ENCODE measurements at regions not wholly inside any gene's neighbourhood (a gene's known extent, or its start where the extent isn't known, plus 50 kb on each side); places are given as distances from the start of the nearest gene placed in this dataset.
A peak's percentile ranks its signal among the peaks of the same experiment; 100 is the strongest.

DNA sequence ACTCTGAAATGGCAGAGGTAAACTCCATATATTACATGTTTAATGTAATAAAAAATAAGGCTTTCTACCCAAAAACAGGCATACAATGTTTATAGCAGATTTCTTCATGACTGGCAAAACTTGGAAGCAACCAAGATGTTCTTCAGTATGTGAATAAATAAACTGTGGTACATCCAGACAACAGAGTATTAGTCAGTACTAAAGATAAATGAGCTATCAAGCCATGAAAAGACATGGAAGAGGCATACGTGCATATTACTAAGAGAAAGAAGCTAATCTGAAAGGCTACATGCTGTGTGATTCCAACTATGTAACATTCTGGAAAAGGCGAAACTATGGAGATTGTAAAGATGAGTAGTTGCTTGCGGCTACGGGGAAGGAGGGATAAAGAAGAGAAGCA is 97.4 kb downstream of the OSR1 start:
- DNase-seq (ENCODE audit: low read depth), result no peak
- H3K4me3 ChIP-seq (replicated peaks; ENCODE audit: low read depth, low read length), result no peak overlapping the region
- TF ChIP-seq, protein P1, sequence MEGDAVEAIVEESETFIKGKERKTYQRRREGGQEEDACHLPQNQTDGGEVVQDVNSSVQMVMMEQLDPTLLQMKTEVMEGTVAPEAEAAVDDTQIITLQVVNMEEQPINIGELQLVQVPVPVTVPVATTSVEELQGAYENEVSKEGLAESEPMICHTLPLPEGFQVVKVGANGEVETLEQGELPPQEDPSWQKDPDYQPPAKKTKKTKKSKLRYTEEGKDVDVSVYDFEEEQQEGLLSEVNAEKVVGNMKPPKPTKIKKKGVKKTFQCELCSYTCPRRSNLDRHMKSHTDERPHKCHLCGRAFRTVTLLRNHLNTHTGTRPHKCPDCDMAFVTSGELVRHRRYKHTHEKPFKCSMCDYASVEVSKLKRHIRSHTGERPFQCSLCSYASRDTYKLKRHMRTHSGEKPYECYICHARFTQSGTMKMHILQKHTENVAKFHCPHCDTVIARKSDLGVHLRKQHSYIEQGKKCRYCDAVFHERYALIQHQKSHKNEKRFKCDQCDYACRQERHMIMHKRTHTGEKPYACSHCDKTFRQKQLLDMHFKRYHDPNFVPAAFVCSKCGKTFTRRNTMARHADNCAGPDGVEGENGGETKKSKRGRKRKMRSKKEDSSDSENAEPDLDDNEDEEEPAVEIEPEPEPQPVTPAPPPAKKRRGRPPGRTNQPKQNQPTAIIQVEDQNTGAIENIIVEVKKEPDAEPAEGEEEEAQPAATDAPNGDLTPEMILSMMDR (IDR thresholded peaks at IDR 0.05; ENCODE audit: low read length, missing control alignments), result no peak

DNA sequence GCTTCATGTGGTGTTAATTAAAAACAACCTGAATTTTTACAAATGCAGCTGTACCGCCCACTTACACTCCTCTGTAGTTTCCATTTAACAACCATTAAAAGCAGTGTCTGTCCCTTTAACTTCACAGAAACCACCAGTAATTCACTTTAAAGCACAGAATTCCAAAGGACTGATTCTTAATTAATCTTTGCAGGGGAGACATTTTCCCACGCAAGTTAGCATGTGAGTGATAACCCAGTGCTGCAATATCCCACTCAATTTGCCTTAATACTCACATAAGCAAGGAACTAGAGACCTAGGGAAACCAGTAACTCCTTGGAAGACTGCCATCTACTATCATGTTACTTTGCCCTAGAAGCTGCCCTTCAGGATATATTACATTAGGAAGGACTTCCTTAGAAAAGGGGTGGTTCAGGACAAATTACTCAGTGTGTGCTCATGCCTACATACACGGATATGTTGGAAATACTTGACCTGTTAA is 102.3 kb downstream of the OSR1 start:
- TF ChIP-seq, protein P1 (IDR thresholded peaks at IDR 0.05; ENCODE audit: low read length, missing control alignments), result no peak
- peak; percentile 93 for DNase-seq (ENCODE audit: low read depth)
- no peak overlapping the region for H3K4me3 ChIP-seq (replicated peaks; ENCODE audit: low read depth, low read length)

- TF ChIP-seq, protein P1 (IDR thresholded peaks at IDR 0.05; ENCODE audit: low read length, missing control alignments), result no peak
- H3K4me3 ChIP-seq (replicated peaks; ENCODE audit: low read depth, low read length), result no peak overlapping the region
- DNase-seq (ENCODE audit: low read depth), result no peak
Measured at GRCh38 chr2:19255481-19255880, 102.9 kb downstream of the OSR1 start.

- no peak overlapping the region for H3K4me3 ChIP-seq (replicated peaks; ENCODE audit: low read depth, low read length)
- TF ChIP-seq, protein P1 (IDR thresholded peaks at IDR 0.05; ENCODE audit: low read length, missing control alignments), result no peak
- peak; percentile 53 for DNase-seq (ENCODE audit: low read depth)
Measured at GRCh38 chr2:19251554-19251953, 106.9 kb downstream of the OSR1 start.

- DNase-seq (ENCODE audit: low read depth), result peak; percentile 37
- TF ChIP-seq, protein P1 (IDR thresholded peaks at IDR 0.05; ENCODE audit: low read length, missing control alignments), result no peak
- H3K4me3 ChIP-seq (replicated peaks; ENCODE audit: low read depth, low read length), result no peak overlapping the region
Measured at GRCh38 chr2:19250906-19251305, 107.5 kb downstream of the OSR1 start.

GRCh38 chr2:19247186-19247585 is 111.2 kb downstream of the OSR1 start:
- no peak for DNase-seq (ENCODE audit: low read depth)
- H3K4me3 ChIP-seq (replicated peaks; ENCODE audit: low read depth, low read length), result no peak overlapping the region
- TF ChIP-seq, protein P1 (IDR thresholded peaks at IDR 0.05; ENCODE audit: low read length, missing control alignments), result no peak

- TF ChIP-seq, protein P1 (IDR thresholded peaks at IDR 0.05; ENCODE audit: low read length, missing control alignments), result no peak
- no peak overlapping the region for H3K4me3 ChIP-seq (replicated peaks; ENCODE audit: low read depth, low read length)
- DNase-seq (ENCODE audit: low read depth), result no peak
Measured at GRCh38 chr2:19246496-19246895, 111.9 kb downstream of the OSR1 start.

Measured in fibroblast of pulmonary artery (primary cell).